ENCODE measurements at regions not wholly inside any gene's neighbourhood (a gene's known extent, or its start where the extent isn't known, plus 50 kb on each side); places are given as distances from the start of the nearest gene placed in this dataset.
"Not testable (repeated sequence)": the region's sequence is repeated elsewhere in the genome, so short reads cannot be mapped to it uniquely, and the experiment has no call there.

DNA sequence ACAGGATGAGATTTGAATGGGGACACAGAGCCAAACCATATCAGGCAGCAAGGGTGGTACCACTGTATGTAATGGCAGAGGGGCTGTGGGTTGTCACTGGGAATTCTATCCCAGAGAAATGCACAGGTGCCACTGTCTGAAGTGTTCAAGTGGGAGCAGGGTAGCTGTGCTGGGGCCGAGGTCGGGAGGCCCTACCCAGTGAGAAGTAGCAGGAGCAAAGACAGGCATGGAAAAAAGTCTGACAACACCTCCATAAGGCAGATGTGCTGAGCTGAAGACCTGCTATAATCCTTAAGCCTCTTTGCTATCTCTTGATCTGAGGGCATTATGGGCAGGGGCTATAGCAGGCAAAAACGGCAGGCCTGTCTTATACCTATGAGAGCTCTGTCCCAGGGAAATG is 86.9 kb upstream of the ANKRD20A1 start:
- H3K79me2 ChIP-seq (ENCODE audit: insufficient read depth, low read length); H4K91ac ChIP-seq (ENCODE audit: insufficient read length, low read depth, low read length); H3K27me3 Mint-ChIP-seq (ENCODE audit: low read depth); H3K9ac ChIP-seq (ENCODE audit: extremely low read depth, insufficient read length, low read length); H3K27ac ChIP-seq (ENCODE audit: insufficient read length, low read depth, low read length); H3K23ac ChIP-seq (ENCODE audit: insufficient read length, low read depth, low read length); H3K4me1 Mint-ChIP-seq; H3K36me3 Mint-ChIP-seq (ENCODE audit: insufficient read depth in 1 of 3, low read depth in 3 of 3); H4K8ac ChIP-seq (replicated peaks; ENCODE audit: insufficient read length, low read depth, low read length); H3K27me3 ChIP-seq (ENCODE audit: insufficient read depth, low read length); H2AFZ ChIP-seq (ENCODE audit: low read length); H3K4me3 Mint-ChIP-seq; H2AK5ac ChIP-seq (ENCODE audit: insufficient read length, low read length); H3K9me3 Mint-ChIP-seq; H3K4me2 ChIP-seq (ENCODE audit: insufficient read depth, insufficient read length, low read length); H2BK12ac ChIP-seq (ENCODE audit: insufficient read length, low read depth, low read length); H3K4me1 ChIP-seq (ENCODE audit: insufficient read depth, low read length); H3K23me2 ChIP-seq (ENCODE audit: insufficient read length, low read depth, low read length, poor library complexity, severe bottlenecking); H2BK15ac ChIP-seq (ENCODE audit: low read depth, low read length); H3K14ac ChIP-seq (ENCODE audit: insufficient read depth, low read length); H3K9me3 ChIP-seq (ENCODE audit: control insufficient read depth, low read depth, low read length); H4K5ac ChIP-seq (ENCODE audit: insufficient read length, low read depth, low read length); H3K79me1 ChIP-seq (ENCODE audit: insufficient read depth, low read depth, low read length, poor library complexity, severe bottlenecking); DNase-seq; H3T11ph ChIP-seq (ENCODE audit: low read length); H3K27ac Mint-ChIP-seq; H2BK20ac ChIP-seq (ENCODE audit: low read depth, low read length, poor library complexity, severe bottlenecking); H2BK120ac ChIP-seq (ENCODE audit: low read depth, low read length, poor library complexity, severe bottlenecking); H3K4ac ChIP-seq (ENCODE audit: low read depth, low read length); H2BK5ac ChIP-seq (ENCODE audit: insufficient read length, low read length); H4K20me1 ChIP-seq (ENCODE audit: control insufficient read depth, insufficient read depth, insufficient read length); H3K18ac ChIP-seq (ENCODE audit: insufficient read length, low read depth, low read length); H3K56ac ChIP-seq (ENCODE audit: insufficient read length, low read depth, low read length): not testable (repeated sequence)
- no CpG with 5 or more reads among the region's 3 CpGs for WGBS (ENCODE audit: extremely low coverage, insufficient read length, low lambda C conversion rate)

DNA sequence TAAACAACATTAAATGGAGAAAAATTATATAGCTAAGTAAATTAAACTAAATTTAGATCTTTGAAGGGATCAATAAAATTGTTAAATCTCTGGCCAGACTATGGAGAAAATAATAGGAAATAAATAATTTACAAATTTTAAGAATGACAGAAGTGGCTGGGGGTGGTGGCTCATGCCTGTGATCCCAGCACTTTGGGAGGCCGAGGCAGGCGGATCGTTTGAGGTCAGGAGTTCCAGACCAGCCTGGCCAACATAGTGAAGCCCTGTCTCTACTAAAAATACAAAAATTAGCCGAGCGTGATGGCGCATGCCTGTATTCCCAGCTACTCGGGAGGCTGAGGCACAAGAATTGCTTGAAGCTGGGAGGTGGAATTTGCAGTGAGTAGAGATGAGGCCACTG is 58.6 kb upstream of the ANKRD20A1 start:
- not testable (repeated sequence) for H2BK12ac ChIP-seq (ENCODE audit: insufficient read length, low read depth, low read length); H3K23ac ChIP-seq (ENCODE audit: insufficient read length, low read depth, low read length); H3K9ac ChIP-seq (ENCODE audit: extremely low read depth, insufficient read length, low read length); H3K27ac Mint-ChIP-seq; H3K27ac ChIP-seq (ENCODE audit: insufficient read length, low read depth, low read length); H3K4me1 ChIP-seq (ENCODE audit: insufficient read depth, low read length); H2BK15ac ChIP-seq (ENCODE audit: low read depth, low read length); H3K14ac ChIP-seq (ENCODE audit: insufficient read depth, low read length); H3K56ac ChIP-seq (ENCODE audit: insufficient read length, low read depth, low read length); H3K4me3 Mint-ChIP-seq; H3K23me2 ChIP-seq (ENCODE audit: insufficient read length, low read depth, low read length, poor library complexity, severe bottlenecking); H3K27me3 Mint-ChIP-seq (ENCODE audit: low read depth); H3K9me3 ChIP-seq (ENCODE audit: control insufficient read depth, low read depth, low read length); H3K79me1 ChIP-seq (ENCODE audit: insufficient read depth, low read depth, low read length, poor library complexity, severe bottlenecking); H3K27me3 ChIP-seq (ENCODE audit: insufficient read depth, low read length); H2AK5ac ChIP-seq (ENCODE audit: insufficient read length, low read length); H3K9me3 Mint-ChIP-seq; H3K4ac ChIP-seq (ENCODE audit: low read depth, low read length); H4K20me1 ChIP-seq (ENCODE audit: control insufficient read depth, insufficient read depth, insufficient read length); H2BK5ac ChIP-seq (ENCODE audit: insufficient read length, low read length); H3K4me2 ChIP-seq (ENCODE audit: insufficient read depth, insufficient read length, low read length); DNase-seq; H3K79me2 ChIP-seq (ENCODE audit: insufficient read depth, low read length); H2AFZ ChIP-seq (ENCODE audit: low read length); H4K5ac ChIP-seq (ENCODE audit: insufficient read length, low read depth, low read length); H2BK120ac ChIP-seq (ENCODE audit: low read depth, low read length, poor library complexity, severe bottlenecking); H3K36me3 Mint-ChIP-seq (ENCODE audit: insufficient read depth in 1 of 3, low read depth in 3 of 3); H4K8ac ChIP-seq (replicated peaks; ENCODE audit: insufficient read length, low read depth, low read length); H3K18ac ChIP-seq (ENCODE audit: insufficient read length, low read depth, low read length); H4K91ac ChIP-seq (ENCODE audit: insufficient read length, low read depth, low read length); H3T11ph ChIP-seq (ENCODE audit: low read length); H2BK20ac ChIP-seq (ENCODE audit: low read depth, low read length, poor library complexity, severe bottlenecking); H3K4me1 Mint-ChIP-seq
- no CpG with 5 or more reads among the region's 7 CpGs for WGBS (ENCODE audit: extremely low coverage, insufficient read length, low lambda C conversion rate)
